A549 (cell line): ENCODE measurements at regions not wholly inside any gene's neighbourhood (a gene's known extent, or its start where the extent isn't known, plus 50 kb on each side); places are given as distances from the start of the nearest gene placed in this dataset.

ENCODE experiments used
- CTCF ChIP-seq: fragments of >200 bp; sonication (Bioruptor Twin); formaldehyde crosslinking; IDR thresholded peaks from 3 replicates; pipeline ENCODE4 v1.5.1; 2016
- ESRRA ChIP-seq: fragments of 150-350 bp; IDR thresholded peaks from 2 replicates; pipeline ENCODE4 v1.6.1; 2014; ENCODE audit warnings: mild to moderate bottlenecking, low read length, borderline replicate concordance
- MAX ChIP-seq: IDR thresholded peaks from 2 replicates; pipeline ENCODE4 v1.6.1; 2012
- POLR2A ChIP-seq: IDR thresholded peaks from 2 replicates; pipeline ENCODE4 v1.6.1; 2012; ENCODE audit warnings: mild to moderate bottlenecking, low read length
- TFCP2L1 ChIP-seq: fragments of 250-450 bp; sonication (Bioruptor Pico); IDR thresholded peaks from 2 replicates; pipeline ENCODE4 v1.5.0; 2021; ENCODE audit warnings: mild to moderate bottlenecking

- no peak for TF ChIP-seq MAX
- TF ChIP-seq TFCP2L1, result no peak
- TF ChIP-seq CTCF, result no peak
- no peak for TF ChIP-seq POLR2A
- TF ChIP-seq ESRRA, result no peak
Observed at GRCh38 chr1:99594205-99594604, 51.7 kb upstream of the PALMD start.
